SH-SY5Y (cell line): ENCODE measurements at regions not wholly inside any gene's neighbourhood (a gene's known extent, or its start where the extent isn't known, plus 50 kb on each side); places are given as distances from the start of the nearest gene placed in this dataset.

ENCODE experiments used
- GATA2 ChIP-seq: IDR thresholded peaks from 2 replicates; pipeline ENCODE4 v1.6.1; 2011; ENCODE audit warnings: mild to moderate bottlenecking, low read depth, low read length
- GATA3 ChIP-seq: IDR thresholded peaks from 2 replicates; pipeline ENCODE4 v1.6.1; 2011; ENCODE audit warnings: low read depth, mild to moderate bottlenecking, low read length, moderate library complexity

- TF ChIP-seq GATA3 (no peak), GATA2 (no peak)
Observed at GRCh38 chr14:98909251-98909944, 362.6 kb downstream of the BCL11B start.
